ENCODE measurements at regions not wholly inside any gene's neighbourhood (a gene's known extent, or its start where the extent isn't known, plus 50 kb on each side); places are given as distances from the start of the nearest gene placed in this dataset.

DNA sequence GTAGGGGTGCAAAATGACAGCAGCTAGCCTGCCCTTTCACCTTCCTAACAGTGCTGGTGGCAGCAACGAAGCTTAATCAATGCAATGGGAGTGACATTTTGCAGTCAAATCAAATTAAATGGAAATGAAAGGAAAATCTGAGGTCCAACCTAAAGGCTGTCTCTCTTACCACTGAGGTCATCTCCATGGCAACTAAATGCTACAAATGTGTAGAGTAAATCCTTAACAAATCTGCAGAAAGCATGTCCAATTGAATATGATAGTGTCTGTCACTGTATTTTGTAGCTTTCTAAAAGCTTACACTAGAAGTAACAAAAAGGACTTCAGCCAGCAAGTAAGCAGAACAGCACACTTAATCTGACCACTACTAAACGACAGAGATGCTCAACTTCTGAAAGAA lies 488.8 kb downstream of the BCAT1 start:
- Histone ChIP-seq H3K27ac (ENCODE audit: low read length) (no peak overlapping the region), H3K9me3 (ENCODE audit: control insufficient read depth, low read depth, low read length) (no peaks in the 10 kb centered on the region), H3K4me3 (ENCODE audit: low read length) (no peak overlapping the region), H3K9ac (ENCODE audit: low read length) (no peak overlapping the region), H3K27me3 (ENCODE audit: control insufficient read depth, insufficient read depth, low read length) (no peaks in the 10 kb centered on the region), H3K4me1 (ENCODE audit: control insufficient read depth, low read depth, low read length) (peaks cover 15% of the 10 kb centered on the region), H3K36me3 (ENCODE audit: control insufficient read depth, low read depth, low read length) (no peaks in the 10 kb centered on the region)

DNA sequence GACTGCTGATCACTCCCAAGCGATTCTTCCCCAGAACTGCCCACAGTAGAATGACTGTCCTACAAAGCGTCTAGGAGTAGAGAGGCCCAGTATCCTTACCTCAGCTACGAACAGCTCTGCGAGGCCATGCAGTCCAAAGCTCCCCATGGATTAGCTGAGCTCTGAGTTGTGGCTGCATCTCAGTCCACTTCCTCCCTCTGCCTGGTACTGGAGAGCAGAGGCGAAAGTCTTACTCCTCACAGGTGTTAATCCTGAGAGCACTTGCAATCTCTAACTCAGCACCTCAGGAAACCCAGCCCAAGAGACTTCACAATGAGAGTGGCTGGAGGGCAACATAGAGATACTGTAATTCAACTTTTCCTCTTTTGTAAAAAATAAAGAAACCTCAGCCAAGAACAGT lies 493.1 kb downstream of the BCAT1 start:
- no peaks in the 10 kb centered on the region for H3K36me3 ChIP-seq (ENCODE audit: control insufficient read depth, low read depth, low read length)
- no peaks in the 10 kb centered on the region for H3K27me3 ChIP-seq (ENCODE audit: control insufficient read depth, insufficient read depth, low read length)
- no peak overlapping the region for H3K27ac ChIP-seq (ENCODE audit: low read length)
- no peak overlapping the region for H3K9ac ChIP-seq (ENCODE audit: low read length)
- H3K4me1 ChIP-seq (ENCODE audit: control insufficient read depth, low read depth, low read length): peaks cover 14% of the 10 kb centered on the region
- H3K4me3 ChIP-seq (ENCODE audit: low read length): no peak overlapping the region
- no peaks in the 10 kb centered on the region for H3K9me3 ChIP-seq (ENCODE audit: control insufficient read depth, low read depth, low read length)

DNA sequence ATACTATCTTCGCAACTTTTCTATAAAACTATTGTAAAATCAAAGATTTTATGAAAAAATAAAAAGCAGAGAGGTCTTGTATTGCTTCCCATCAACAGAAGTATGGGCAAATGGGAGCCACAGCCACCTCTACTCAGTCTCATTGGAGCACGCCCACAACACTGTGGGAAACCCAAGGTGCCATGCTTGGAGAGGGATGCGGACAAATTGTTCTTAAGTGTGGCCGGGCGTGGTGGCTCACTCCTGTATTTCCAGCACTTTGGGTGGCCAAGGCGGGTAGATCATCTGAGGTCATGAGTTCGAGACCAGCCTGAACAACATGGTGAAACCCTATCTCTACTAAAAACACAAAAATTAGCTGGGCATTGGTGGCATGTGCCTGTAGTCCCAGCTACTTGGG lies 498.2 kb upstream of the SOX5 start:
- H3K36me3 ChIP-seq (ENCODE audit: control insufficient read depth, low read depth, low read length): no peaks in the 10 kb centered on the region
- no peaks in the 10 kb centered on the region for H3K27me3 ChIP-seq (ENCODE audit: control insufficient read depth, insufficient read depth, low read length)
- H3K9me3 ChIP-seq (ENCODE audit: control insufficient read depth, low read depth, low read length): no peaks in the 10 kb centered on the region
- H3K4me3 ChIP-seq (ENCODE audit: low read length): no peak overlapping the region
- H3K9ac ChIP-seq (ENCODE audit: low read length): no peak overlapping the region
- H3K4me1 ChIP-seq (ENCODE audit: control insufficient read depth, low read depth, low read length): peaks cover 4% of the 10 kb centered on the region
- no peak overlapping the region for H3K27ac ChIP-seq (ENCODE audit: low read length)

DNA sequence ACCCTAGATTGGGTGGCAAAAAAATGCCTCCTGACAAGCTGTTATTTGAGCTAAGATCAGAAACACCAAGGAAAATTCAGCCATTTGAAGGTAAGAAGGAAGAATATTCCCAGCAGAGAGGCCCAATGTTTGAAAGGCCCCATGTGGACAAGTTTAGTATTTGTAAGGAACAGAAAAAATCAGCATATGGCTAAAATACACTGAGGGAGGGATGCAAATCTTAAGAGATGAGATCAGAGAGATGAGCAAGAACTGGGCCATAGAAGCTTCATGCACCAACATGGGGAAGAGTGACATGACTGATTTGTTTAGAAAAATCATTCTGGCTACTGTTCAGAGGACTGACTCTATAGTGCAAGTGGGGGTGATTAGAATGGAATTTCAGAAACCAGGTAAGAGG lies 496.8 kb upstream of the SOX5 start:
- no peak overlapping the region for H3K9ac ChIP-seq (ENCODE audit: low read length)
- H3K4me3 ChIP-seq (ENCODE audit: low read length): no peak overlapping the region
- no peaks in the 10 kb centered on the region for H3K9me3 ChIP-seq (ENCODE audit: control insufficient read depth, low read depth, low read length)
- no peaks in the 10 kb centered on the region for H3K36me3 ChIP-seq (ENCODE audit: control insufficient read depth, low read depth, low read length)
- H3K27ac ChIP-seq (ENCODE audit: low read length): no peak overlapping the region
- peaks cover 4% of the 10 kb centered on the region for H3K4me1 ChIP-seq (ENCODE audit: control insufficient read depth, low read depth, low read length)
- no peaks in the 10 kb centered on the region for H3K27me3 ChIP-seq (ENCODE audit: control insufficient read depth, insufficient read depth, low read length)

DNA sequence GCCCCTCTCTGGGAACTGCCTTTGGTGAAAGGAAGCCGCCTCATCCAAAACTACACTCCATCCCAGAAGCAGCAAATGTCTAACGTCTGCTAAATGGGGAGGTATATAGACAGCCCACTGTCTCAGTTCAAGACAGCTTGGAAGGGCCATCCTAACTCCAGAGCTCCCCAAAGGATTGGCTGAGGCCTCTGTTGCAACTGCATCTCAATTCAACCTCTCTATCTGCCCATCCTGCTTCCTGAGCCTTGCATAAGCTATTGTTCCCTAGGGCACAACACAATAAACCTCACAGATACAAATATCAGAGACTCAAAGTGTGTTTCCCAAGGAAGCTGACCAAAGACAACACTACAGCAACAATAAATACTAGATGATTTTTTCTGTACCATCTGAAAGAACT lies 495.2 kb upstream of the SOX5 start:
- H3K36me3 ChIP-seq (ENCODE audit: control insufficient read depth, low read depth, low read length): no peaks in the 10 kb centered on the region
- peaks cover 4% of the 10 kb centered on the region for H3K4me1 ChIP-seq (ENCODE audit: control insufficient read depth, low read depth, low read length)
- no peak overlapping the region for H3K27ac ChIP-seq (ENCODE audit: low read length)
- H3K4me3 ChIP-seq (ENCODE audit: low read length): no peak overlapping the region
- H3K27me3 ChIP-seq (ENCODE audit: control insufficient read depth, insufficient read depth, low read length): no peaks in the 10 kb centered on the region
- H3K9me3 ChIP-seq (ENCODE audit: control insufficient read depth, low read depth, low read length): no peaks in the 10 kb centered on the region
- no peak overlapping the region for H3K9ac ChIP-seq (ENCODE audit: low read length)

DNA sequence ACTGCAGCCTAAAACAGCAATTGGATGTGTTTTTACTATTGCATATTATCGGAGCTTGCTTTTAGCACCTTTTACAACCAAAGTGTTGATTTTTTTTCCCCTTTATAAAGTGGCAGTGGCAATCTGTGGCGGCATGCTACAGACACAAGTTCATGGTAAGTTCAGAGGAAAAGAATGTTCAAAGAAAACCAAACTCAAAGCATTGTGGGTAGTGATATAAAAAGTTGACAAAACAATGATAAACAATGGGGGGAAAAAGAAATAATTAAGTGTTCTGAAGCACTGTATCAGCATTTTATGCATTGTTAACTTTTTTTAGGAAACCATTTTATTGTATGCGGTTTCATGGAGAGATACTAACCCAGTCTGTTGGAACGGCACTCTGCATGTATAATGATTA lies 492.0 kb upstream of the SOX5 start:
- Histone ChIP-seq H3K4me3 (ENCODE audit: low read length) (no peak overlapping the region), H3K9me3 (ENCODE audit: control insufficient read depth, low read depth, low read length) (no peaks in the 10 kb centered on the region), H3K4me1 (ENCODE audit: control insufficient read depth, low read depth, low read length) (peaks cover 4% of the 10 kb centered on the region), H3K36me3 (ENCODE audit: control insufficient read depth, low read depth, low read length) (no peaks in the 10 kb centered on the region), H3K27ac (ENCODE audit: low read length) (no peak overlapping the region), H3K9ac (ENCODE audit: low read length) (no peak overlapping the region), H3K27me3 (ENCODE audit: control insufficient read depth, insufficient read depth, low read length) (no peaks in the 10 kb centered on the region)

DNA sequence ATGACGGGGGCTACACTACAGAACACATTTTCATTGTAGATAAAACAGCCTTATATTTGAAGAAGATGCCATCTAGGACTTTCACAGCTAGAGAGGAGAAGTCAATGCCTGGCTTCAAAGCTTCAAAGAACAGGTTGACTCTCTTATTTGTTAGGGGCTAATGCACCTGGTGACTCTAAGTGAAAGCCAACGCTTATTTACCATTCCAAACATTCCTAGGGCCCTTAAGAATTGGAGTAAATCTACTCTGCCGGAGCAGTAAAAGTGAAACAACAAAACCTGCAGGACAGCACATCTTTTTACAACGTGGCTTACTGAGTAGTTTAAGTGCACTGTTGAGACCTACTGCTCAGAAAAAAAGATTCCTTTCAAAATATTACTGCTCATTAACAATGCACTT lies 487.2 kb upstream of the SOX5 start:
- Histone ChIP-seq H3K9ac (ENCODE audit: low read length) (no peak overlapping the region), H3K27ac (ENCODE audit: low read length) (no peak overlapping the region), H3K4me3 (ENCODE audit: low read length) (no peak overlapping the region), H3K27me3 (ENCODE audit: control insufficient read depth, insufficient read depth, low read length) (no peaks in the 10 kb centered on the region), H3K9me3 (ENCODE audit: control insufficient read depth, low read depth, low read length) (no peaks in the 10 kb centered on the region), H3K4me1 (ENCODE audit: control insufficient read depth, low read depth, low read length) (no peaks in the 10 kb centered on the region), H3K36me3 (ENCODE audit: control insufficient read depth, low read depth, low read length) (no peaks in the 10 kb centered on the region)

DNA sequence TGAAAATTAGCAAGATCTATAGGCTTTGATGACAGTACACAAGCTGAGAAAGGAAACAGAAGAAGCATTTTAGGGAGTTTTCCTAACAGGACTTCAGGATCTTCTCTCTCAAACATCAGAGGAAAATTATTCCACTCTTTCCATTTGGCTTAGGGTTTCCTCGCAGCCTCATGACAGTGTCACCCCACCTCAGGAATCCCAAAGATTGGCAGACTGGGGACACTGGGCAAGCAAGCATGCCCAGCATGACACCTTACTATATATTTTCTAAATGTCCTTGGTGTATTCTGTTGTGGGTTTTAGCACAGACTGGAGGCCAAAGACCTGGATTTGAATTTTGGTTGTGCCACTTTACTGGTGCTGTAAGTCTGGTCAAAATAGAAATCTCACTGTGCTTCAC lies 482.4 kb upstream of the SOX5 start:
- Histone ChIP-seq H3K9me3 (ENCODE audit: control insufficient read depth, low read depth, low read length) (no peaks in the 10 kb centered on the region), H3K36me3 (ENCODE audit: control insufficient read depth, low read depth, low read length) (no peaks in the 10 kb centered on the region), H3K27me3 (ENCODE audit: control insufficient read depth, insufficient read depth, low read length) (no peaks in the 10 kb centered on the region), H3K27ac (ENCODE audit: low read length) (no peak overlapping the region), H3K4me1 (ENCODE audit: control insufficient read depth, low read depth, low read length) (no peaks in the 10 kb centered on the region), H3K4me3 (ENCODE audit: low read length) (no peak overlapping the region), H3K9ac (ENCODE audit: low read length) (no peak overlapping the region)

DNA sequence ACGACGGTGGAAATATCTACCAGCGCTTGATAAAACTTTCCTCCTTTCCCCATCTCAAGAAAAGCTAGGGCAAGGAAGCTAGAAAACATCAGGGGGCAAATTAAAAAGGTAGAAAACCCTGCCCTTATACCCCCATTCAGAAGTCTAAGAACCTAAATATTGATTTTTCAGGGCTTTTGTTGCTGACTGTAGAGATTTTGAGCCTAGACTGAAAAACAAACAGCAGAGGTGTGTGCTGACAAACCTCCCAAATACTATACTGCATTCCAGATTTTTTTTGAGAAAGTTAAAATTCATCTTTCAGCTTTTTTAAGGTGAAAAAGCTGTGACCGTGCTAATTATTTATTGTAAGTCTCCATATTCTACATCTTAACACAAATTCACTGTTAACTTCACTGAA lies 478.3 kb upstream of the SOX5 start:
- Histone ChIP-seq H3K4me1 (ENCODE audit: control insufficient read depth, low read depth, low read length) (no peaks in the 10 kb centered on the region), H3K27me3 (ENCODE audit: control insufficient read depth, insufficient read depth, low read length) (no peaks in the 10 kb centered on the region), H3K36me3 (ENCODE audit: control insufficient read depth, low read depth, low read length) (no peaks in the 10 kb centered on the region), H3K4me3 (ENCODE audit: low read length) (no peak overlapping the region), H3K27ac (ENCODE audit: low read length) (no peak overlapping the region), H3K9me3 (ENCODE audit: control insufficient read depth, low read depth, low read length) (no peaks in the 10 kb centered on the region), H3K9ac (ENCODE audit: low read length) (no peak overlapping the region)

DNA sequence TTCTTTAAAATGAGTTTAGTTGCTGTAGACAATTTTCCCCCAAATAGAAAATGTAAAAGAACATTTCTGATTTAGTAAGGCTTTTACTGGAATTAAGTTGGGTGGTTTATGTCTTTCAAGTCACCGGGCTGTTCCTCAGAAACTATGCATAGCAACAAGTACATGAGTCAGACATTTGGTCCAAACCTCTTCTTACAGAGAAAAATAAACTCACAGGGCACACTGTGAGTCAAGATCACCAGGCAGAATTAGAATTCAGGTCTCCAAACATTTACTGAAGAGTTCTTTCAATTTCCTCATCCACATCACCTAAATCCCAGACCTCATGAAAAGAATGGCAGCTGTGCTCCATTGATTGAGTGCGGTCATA lies 476.1 kb upstream of the SOX5 start:
- Histone ChIP-seq H3K27me3 (ENCODE audit: control insufficient read depth, insufficient read depth, low read length) (no peaks in the 10 kb centered on the region), H3K4me1 (ENCODE audit: control insufficient read depth, low read depth, low read length) (no peaks in the 10 kb centered on the region), H3K27ac (ENCODE audit: low read length) (no peak overlapping the region), H3K9ac (ENCODE audit: low read length) (no peak overlapping the region), H3K36me3 (ENCODE audit: control insufficient read depth, low read depth, low read length) (no peaks in the 10 kb centered on the region), H3K4me3 (ENCODE audit: low read length) (no peak overlapping the region), H3K9me3 (ENCODE audit: control insufficient read depth, low read depth, low read length) (no peaks in the 10 kb centered on the region)

DNA sequence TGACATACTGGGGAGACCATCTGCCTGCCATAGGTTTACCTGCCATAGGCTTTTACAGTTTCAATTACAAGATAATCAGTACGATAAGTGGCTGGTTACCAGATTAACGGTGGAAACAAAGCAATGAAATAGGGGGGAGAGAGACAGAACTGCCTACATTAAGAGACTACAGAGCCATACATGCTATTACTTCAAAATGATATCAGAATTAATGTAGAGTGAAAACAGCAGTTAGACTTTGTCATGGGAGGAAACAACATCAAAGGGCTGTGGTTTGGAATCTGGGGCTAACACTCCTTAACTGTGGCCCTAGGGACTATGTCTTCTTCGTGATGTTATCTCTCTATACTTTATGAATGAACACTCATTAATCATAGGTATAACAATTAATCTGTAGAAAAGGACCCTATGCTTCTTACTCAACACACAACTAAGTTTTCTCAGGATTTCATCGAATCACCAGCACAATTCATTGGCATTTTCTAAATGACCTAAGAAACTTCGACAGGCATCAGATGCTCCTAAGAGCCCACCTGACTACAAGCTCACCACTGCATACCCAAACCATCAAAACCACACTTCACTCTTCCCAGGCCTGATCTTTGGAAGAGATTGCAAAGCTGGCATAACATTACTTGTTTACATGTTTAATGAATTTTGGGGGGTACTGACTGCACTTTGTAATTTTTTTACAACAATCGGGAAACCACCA lies 475.6 kb upstream of the SOX5 start:
- Histone ChIP-seq H3K36me3 (ENCODE audit: control insufficient read depth, low read depth, low read length) (no peaks in the 10 kb centered on the region), H3K27me3 (ENCODE audit: control insufficient read depth, insufficient read depth, low read length) (no peaks in the 10 kb centered on the region), H3K4me1 (ENCODE audit: control insufficient read depth, low read depth, low read length) (no peaks in the 10 kb centered on the region), H3K4me3 (ENCODE audit: low read length) (no peak overlapping the region), H3K9ac (ENCODE audit: low read length) (no peak overlapping the region), H3K27ac (ENCODE audit: low read length) (no peak overlapping the region), H3K9me3 (ENCODE audit: control insufficient read depth, low read depth, low read length) (no peaks in the 10 kb centered on the region)

DNA sequence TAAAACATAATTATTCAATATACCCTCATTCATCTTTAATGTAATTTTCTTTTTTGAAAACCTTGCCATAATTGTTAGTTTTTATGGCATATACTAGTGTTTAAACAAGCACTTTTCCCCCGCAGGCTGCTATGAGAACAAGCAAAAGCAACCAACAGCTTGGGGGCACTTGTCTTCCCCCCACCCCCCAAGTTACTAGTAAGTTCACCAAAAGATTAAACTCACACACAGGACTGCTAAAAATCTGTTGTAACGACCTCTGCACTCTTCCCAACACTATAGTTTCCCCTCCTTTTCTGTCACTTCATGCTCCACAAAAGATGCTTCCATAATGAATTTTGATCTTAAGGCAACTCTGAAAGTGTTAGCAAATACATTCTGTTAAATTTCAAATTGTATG lies 474.9 kb upstream of the SOX5 start:
- H3K27me3 ChIP-seq (ENCODE audit: control insufficient read depth, insufficient read depth, low read length): no peaks in the 10 kb centered on the region
- H3K36me3 ChIP-seq (ENCODE audit: control insufficient read depth, low read depth, low read length): no peaks in the 10 kb centered on the region
- no peaks in the 10 kb centered on the region for H3K9me3 ChIP-seq (ENCODE audit: control insufficient read depth, low read depth, low read length)
- no peak overlapping the region for H3K9ac ChIP-seq (ENCODE audit: low read length)
- H3K4me1 ChIP-seq (ENCODE audit: control insufficient read depth, low read depth, low read length): no peaks in the 10 kb centered on the region
- no peak overlapping the region for H3K4me3 ChIP-seq (ENCODE audit: low read length)
- no peak overlapping the region for H3K27ac ChIP-seq (ENCODE audit: low read length)

All from iPS-18a (cell line).